ENCODE measurements at regions not wholly inside any gene's neighbourhood (a gene's known extent, or its start where the extent isn't known, plus 50 kb on each side); places are given as distances from the start of the nearest gene placed in this dataset.

DNA sequence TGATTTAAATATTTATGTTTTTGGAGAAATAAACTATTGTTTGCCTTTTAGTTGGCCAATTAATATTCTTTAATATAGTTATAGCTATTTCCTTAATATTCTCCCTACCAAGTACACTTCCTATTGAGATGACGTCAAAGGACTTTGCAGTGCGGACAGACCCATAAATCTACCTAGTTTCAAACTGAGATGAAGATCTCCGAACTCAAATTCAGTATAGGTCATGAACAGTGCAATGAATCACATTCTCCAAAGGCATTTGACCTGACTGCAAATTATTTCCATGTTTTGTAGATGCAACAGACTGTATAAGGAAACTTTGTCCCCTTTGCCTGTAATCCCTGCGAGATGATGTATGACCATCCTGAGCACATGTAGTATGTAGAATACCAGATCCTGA lies 342.6 kb upstream of the FIGN start:
- no peak overlapping the region for H3K4me3 ChIP-seq (ENCODE audit: low read depth, low read length)
- DNase-seq: no peak
- H3K9me3 ChIP-seq (ENCODE audit: severe bottlenecking): no peaks in the 10 kb centered on the region
- H3K27ac ChIP-seq: no peak overlapping the region
- no peak for TF ChIP-seq CTCF (IDR thresholded peaks at IDR 0.05; ENCODE audit: low read depth, low read length)
- H3K36me3 ChIP-seq: no peaks in the 10 kb centered on the region
- H3K27me3 ChIP-seq (ENCODE audit: insufficient read depth, low read depth, severe bottlenecking): no peaks in the 10 kb centered on the region

- Histone ChIP-seq H3K4me3 (ENCODE audit: low read depth, low read length) (no peak overlapping the region), H3K9me3 (ENCODE audit: severe bottlenecking) (no peaks in the 10 kb centered on the region), H3K36me3 (no peaks in the 10 kb centered on the region), H3K27ac (no peak overlapping the region), H3K27me3 (ENCODE audit: insufficient read depth, low read depth, severe bottlenecking) (no peaks in the 10 kb centered on the region)
- no peak for DNase-seq
- TF ChIP-seq CTCF (IDR thresholded peaks at IDR 0.05; ENCODE audit: low read depth, low read length): no peak
Measured at GRCh38 chr2:164073101-164074074, 337.6 kb upstream of the FIGN start.

DNA sequence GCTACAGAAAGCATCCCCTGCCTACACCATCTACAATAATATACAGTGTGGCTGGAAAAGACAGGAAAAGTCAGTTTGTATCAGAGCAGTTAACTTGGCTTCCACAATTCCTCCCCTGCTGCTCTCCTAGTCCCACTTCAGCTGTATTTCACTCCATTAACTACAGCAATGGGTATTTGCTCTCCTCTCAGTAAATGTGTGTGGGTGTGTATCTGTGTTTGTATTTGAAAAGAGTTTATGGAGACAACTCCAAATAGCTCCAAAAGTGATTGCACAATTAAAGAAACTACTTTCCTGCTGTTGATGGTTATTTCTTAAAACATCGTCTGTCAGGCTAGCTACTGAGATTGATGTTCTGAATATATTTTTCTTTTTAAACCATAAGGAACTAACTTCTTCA lies 333.7 kb upstream of the FIGN start:
- H3K27ac ChIP-seq: no peak overlapping the region
- H3K36me3 ChIP-seq: no peaks in the 10 kb centered on the region
- H3K4me3 ChIP-seq (ENCODE audit: low read depth, low read length): no peak overlapping the region
- DNase-seq: no peak
- TF ChIP-seq CTCF (IDR thresholded peaks at IDR 0.05; ENCODE audit: low read depth, low read length): no peak
- no peaks in the 10 kb centered on the region for H3K27me3 ChIP-seq (ENCODE audit: insufficient read depth, low read depth, severe bottlenecking)
- H3K9me3 ChIP-seq (ENCODE audit: severe bottlenecking): no peaks in the 10 kb centered on the region

DNA sequence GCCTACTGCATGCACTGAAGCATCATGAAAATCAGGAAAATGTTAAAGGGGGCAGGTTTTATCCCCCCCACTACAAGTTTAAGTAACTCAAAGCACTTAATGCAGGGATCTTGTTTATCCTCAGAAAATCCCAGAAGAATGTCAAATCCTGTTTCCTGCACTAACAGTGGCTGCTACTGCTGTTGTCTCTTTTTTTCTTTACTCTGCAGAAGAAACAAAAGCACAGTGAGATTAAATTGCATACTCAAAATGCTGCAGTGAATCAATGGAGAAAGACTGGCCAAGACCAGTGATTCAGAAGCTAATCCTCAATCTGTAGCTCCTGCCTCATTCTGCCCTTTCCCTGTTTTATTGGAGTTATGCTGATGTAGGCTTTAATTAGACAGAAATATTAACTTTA lies 332.3 kb upstream of the FIGN start:
- no peaks in the 10 kb centered on the region for H3K9me3 ChIP-seq (ENCODE audit: severe bottlenecking)
- no peaks in the 10 kb centered on the region for H3K36me3 ChIP-seq
- no peak overlapping the region for H3K27ac ChIP-seq
- no peak for TF ChIP-seq CTCF (IDR thresholded peaks at IDR 0.05; ENCODE audit: low read depth, low read length)
- no peaks in the 10 kb centered on the region for H3K27me3 ChIP-seq (ENCODE audit: insufficient read depth, low read depth, severe bottlenecking)
- no peak overlapping the region for H3K4me3 ChIP-seq (ENCODE audit: low read depth, low read length)
- DNase-seq: no peak

- DNase-seq: no peak
- Histone ChIP-seq H3K27ac (no peak overlapping the region), H3K9me3 (ENCODE audit: severe bottlenecking) (no peaks in the 10 kb centered on the region), H3K36me3 (no peaks in the 10 kb centered on the region), H3K4me3 (ENCODE audit: low read depth, low read length) (no peak overlapping the region), H3K27me3 (ENCODE audit: insufficient read depth, low read depth, severe bottlenecking) (no peaks in the 10 kb centered on the region)
- TF ChIP-seq CTCF (IDR thresholded peaks at IDR 0.05; ENCODE audit: low read depth, low read length): no peak
Measured at GRCh38 chr2:164066095-164066494, 330.3 kb upstream of the FIGN start.

Measured in WERI-Rb-1 (cell line).